IMR-90 (cell line): ENCODE measurements at regions not wholly inside any gene's neighbourhood (a gene's known extent, or its start where the extent isn't known, plus 50 kb on each side); places are given as distances from the start of the nearest gene placed in this dataset.

Experiments used
- ATAC-seq: fragments of 200-7000 bp; cut with Tn5 transposase; 2 replicates; pipeline ENCODE4 v1.9.1; 2020; ENCODE audit warnings: low read depth, mild to moderate bottlenecking, moderate library complexity
- BruUV-seq: library from RNA; stranded (reverse); fragments of 400-500 nt; replicated peaks from 2 replicates; lab custom pipeline; 2021; lab: Mats Ljungman, UMichigan
- CTCF ChIA-PET: fragments of 300-600 bp; formaldehyde crosslinking; extraction: SDS; loops from one replicate; lab custom pipeline; 2021; ENCODE audit warnings: antibody characterized with exemption; lab: Yijun Ruan, JAX
- POLR2A ChIA-PET: fragments of 300-600 bp; sonication (Branson Sonifier 250); formaldehyde crosslinking; loops from one replicate; lab custom pipeline; 2022; ENCODE audit warnings: antibody characterized with exemption; ENCODE audit not compliant: unreplicated experiment; lab: Charles Lee
- DNase-seq: peaks from one replicate; pipeline ENCODE4 v3.0.0; 2013
- H2AFZ ChIP-seq: replicated peaks from 2 replicates; pipeline ENCODE3; 2013; ENCODE audit warnings: low read length, mild to moderate bottlenecking; ENCODE audit not compliant: poor library complexity
- H2AK5ac ChIP-seq: 2 replicates; pipeline ENCODE4 v1.6.1; 2013; ENCODE audit warnings: low read depth, low read length, inconsistent platforms
- H2AK9ac ChIP-seq: replicated peaks from 2 replicates; pipeline ENCODE3; 2013; ENCODE audit warnings: mild to moderate bottlenecking, low read depth, low read length, moderate library complexity; ENCODE audit not compliant: poor library complexity
- H2BK120ac ChIP-seq: 2 replicates; pipeline ENCODE4 v1.6.1; 2013; ENCODE audit warnings: low read depth, low read length, inconsistent platforms
- H2BK15ac ChIP-seq: 3 replicates; pipeline ENCODE4 v1.6.1; 2013; ENCODE audit warnings: low read depth, low read length, inconsistent platforms
- H2BK20ac ChIP-seq: 2 replicates; pipeline ENCODE4 v1.6.1; 2013; ENCODE audit warnings: low read depth, mild to moderate bottlenecking, inconsistent platforms, low read length, moderate library complexity
- H2BK5ac ChIP-seq: 2 replicates; pipeline ENCODE4 v1.6.1; 2013; ENCODE audit warnings: mild to moderate bottlenecking, low read depth, low read length, inconsistent platforms; ENCODE audit not compliant: poor library complexity, severe bottlenecking
- H3K14ac ChIP-seq: replicated peaks from 2 replicates; pipeline ENCODE4 v1.6.1; 2013; ENCODE audit warnings: low read depth, low read length, inconsistent platforms
- H3K18ac ChIP-seq: 2 replicates; pipeline ENCODE4 v1.6.1; 2013; ENCODE audit warnings: low read depth, low read length, control low read depth
- H3K23ac ChIP-seq: 2 replicates; pipeline ENCODE4 v1.6.1; 2013; ENCODE audit warnings: low read depth, low read length, inconsistent platforms
- H3K27ac ChIP-seq: 2 replicates; pipeline ENCODE4 v1.5.1; 2013; ENCODE audit warnings: mild to moderate bottlenecking, control low read depth, low read length; ENCODE audit not compliant: insufficient read depth
- H3K27me3 ChIP-seq: 2 replicates; pipeline ENCODE4 v1.6.1; 2013; ENCODE audit warnings: low read length; ENCODE audit not compliant: control insufficient read depth, insufficient read depth
- H3K36me3 ChIP-seq: 2 replicates; pipeline ENCODE4 v1.6.1; 2013; ENCODE audit warnings: low read length, mixed read lengths; ENCODE audit not compliant: control insufficient read depth, insufficient read depth
- H3K4ac ChIP-seq: 2 replicates; pipeline ENCODE4 v1.6.1; 2013; ENCODE audit warnings: low read depth, low read length, inconsistent platforms
- H3K4me1 ChIP-seq: 2 replicates; pipeline ENCODE4 v1.6.1; 2013; ENCODE audit warnings: low read length, mixed read lengths; ENCODE audit not compliant: control insufficient read depth, insufficient read depth
- H3K4me2 ChIP-seq: 2 replicates; pipeline ENCODE4 v1.6.1; 2013; ENCODE audit warnings: low read depth, mild to moderate bottlenecking, control low read depth, low read length, moderate library complexity
- H3K4me3 ChIP-seq: 2 replicates; pipeline ENCODE4 v1.5.1; 2013; ENCODE audit warnings: low read depth, mild to moderate bottlenecking, control low read depth, low read length, moderate library complexity; ENCODE audit not compliant: insufficient read depth
- H3K56ac ChIP-seq: 2 replicates; pipeline ENCODE4 v1.6.1; 2013; ENCODE audit warnings: low read length, inconsistent platforms; ENCODE audit not compliant: insufficient read depth; ENCODE audit errors: extremely low read depth
- H3K79me1 ChIP-seq, 2 experiments: 2 replicates each; pipeline ENCODE4 v1.6.1; 2013; ENCODE audit warnings: low read length in 2 of 2, inconsistent platforms in 1 of 2, low read depth in 1 of 2
- H3K9ac ChIP-seq: 2 replicates; pipeline ENCODE4 v1.6.1; 2013; ENCODE audit warnings: low read depth, low read length, control low read depth
- H3K9me1 ChIP-seq: 2 replicates; pipeline ENCODE4 v1.6.1; 2013; ENCODE audit warnings: low read length, inconsistent platforms; ENCODE audit not compliant: insufficient read depth
- H3K9me3 ChIP-seq: 2 replicates; pipeline ENCODE4 v1.6.1; 2013; ENCODE audit warnings: low read length; ENCODE audit not compliant: control insufficient read depth, insufficient read depth
- H4K20me1 ChIP-seq: 2 replicates; pipeline ENCODE4 v1.6.1; 2013; ENCODE audit warnings: low read length, inconsistent platforms; ENCODE audit not compliant: insufficient read depth
- H4K5ac ChIP-seq: 2 replicates; pipeline ENCODE4 v1.6.1; 2013; ENCODE audit warnings: mild to moderate bottlenecking, low read depth, low read length, control low read depth
- H4K8ac ChIP-seq, 2 experiments: 2 replicates each; pipeline ENCODE4 v1.6.1; 2013; ENCODE audit warnings: low read depth in 2 of 2, low read length in 2 of 2, control low read depth in 1 of 2, inconsistent platforms in 1 of 2
- H4K91ac ChIP-seq: 2 replicates; pipeline ENCODE4 v1.6.1; 2013; ENCODE audit warnings: low read depth, low read length, inconsistent platforms; ENCODE audit not compliant: insufficient read depth
- FOS ChIP-seq: fragments of 150-350 bp; IDR thresholded peaks from 2 replicates; pipeline ENCODE4 v1.6.1; 2016; ENCODE audit warnings: low read depth, low read length
- WGBS, 2 experiments: methylation state at CpG; one replicate each; pipeline versions ENCODE4 v1.1.5 to v1.1.7; 2013; ENCODE audit warnings: missing lambda C conversion rate in 2 of 2; ENCODE audit not compliant: insufficient read length in 1 of 2; ENCODE audit errors: extremely low coverage in 2 of 2; 5-methylcytosine and 5-hydroxymethylcytosine counted together
- dilution Hi-C: fragments of 300-500 bp; cut with HindIII; formaldehyde crosslinking; loops from one replicate; pipeline ENCODE4 v1.14.3; 2018; ENCODE audit warnings: low sequenced_read_pairs; ENCODE audit not compliant: unreplicated experiment
- in situ Hi-C: fragments of 300-500 bp; cut with MboI; formaldehyde crosslinking; loops from 3 replicates; pipeline ENCODE4 v1.14.3; 2019; ENCODE audit warnings: low sequenced_read_pairs, inconsistent platforms, mixed read lengths
- intact Hi-C: fragments of 100-400 bp; cut with micrococcal nuclease; formaldehyde crosslinking; loops from 2 replicates; pipeline ENCODE4 v1.10.0; 2022
- TF ChIP-seq, protein P1 (sequence below): fragments of 150-350 bp; IDR thresholded peaks from 2 replicates; pipeline ENCODE4 v1.6.1; 2016; ENCODE audit warnings: low read depth, mild to moderate bottlenecking, low read length, moderate library complexity, borderline replicate concordance

DNA sequence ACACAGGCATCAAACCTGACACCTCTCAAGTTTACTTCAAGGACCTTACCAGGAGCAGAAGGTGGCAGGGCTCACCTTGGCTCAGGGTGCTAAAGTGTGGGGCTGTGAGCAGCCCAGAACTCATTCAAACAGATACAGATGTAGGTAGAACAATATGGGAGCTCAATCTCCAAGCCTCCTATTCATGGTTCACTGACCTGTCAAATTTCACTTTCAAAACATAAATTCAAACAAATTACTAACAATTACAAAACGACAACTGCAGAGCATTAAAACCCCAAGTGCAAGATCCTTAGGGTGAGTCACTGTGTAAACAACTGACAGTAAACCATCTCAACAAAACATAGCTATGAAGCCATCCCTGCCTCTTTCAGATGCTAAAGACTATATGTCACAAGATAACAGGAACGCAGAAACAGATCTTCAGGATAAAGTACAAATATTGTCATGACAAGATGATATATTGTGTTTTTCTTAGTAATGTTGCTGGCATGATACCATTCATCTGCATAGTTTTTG, 303.5 kb upstream of the ANO3 start:
- H3K23ac ChIP-seq = peak overlapping the region; percentile 64; the same call in 1 of the 2 replicates
- peak overlapping the region; percentile 21; the same call in 1 of the 2 replicates for H3K4me2 ChIP-seq
- peak overlapping the region; percentile 79 for H4K91ac ChIP-seq
- H2AK9ac ChIP-seq = no peak overlapping the region
- H3K4ac ChIP-seq = peak overlapping the region; percentile 82
- H3K27ac ChIP-seq = peak overlapping the region; percentile 83; the same call in 1 of the 2 replicates
- intact Hi-C loops (no loop called here), dilution Hi-C loops (no loop called here), in situ Hi-C loops (no loop called here)
- no peaks in the 10 kb centered on the region for H4K20me1 ChIP-seq
- peak overlapping the region; percentile 66; the same call in 1 of the 2 replicates for H2BK120ac ChIP-seq
- H3K9me3 ChIP-seq = no peaks in the 10 kb centered on the region
- no peak overlapping the region for H2AFZ ChIP-seq
- H3K18ac ChIP-seq = peak overlapping the region; percentile 91
- TF ChIP-seq FOS = peak; percentile 53; the same call in 1 of the 2 replicates
- TF ChIP-seq, protein P1, sequence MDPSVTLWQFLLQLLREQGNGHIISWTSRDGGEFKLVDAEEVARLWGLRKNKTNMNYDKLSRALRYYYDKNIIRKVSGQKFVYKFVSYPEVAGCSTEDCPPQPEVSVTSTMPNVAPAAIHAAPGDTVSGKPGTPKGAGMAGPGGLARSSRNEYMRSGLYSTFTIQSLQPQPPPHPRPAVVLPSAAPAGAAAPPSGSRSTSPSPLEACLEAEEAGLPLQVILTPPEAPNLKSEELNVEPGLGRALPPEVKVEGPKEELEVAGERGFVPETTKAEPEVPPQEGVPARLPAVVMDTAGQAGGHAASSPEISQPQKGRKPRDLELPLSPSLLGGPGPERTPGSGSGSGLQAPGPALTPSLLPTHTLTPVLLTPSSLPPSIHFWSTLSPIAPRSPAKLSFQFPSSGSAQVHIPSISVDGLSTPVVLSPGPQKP = no peak
- peak overlapping the region; percentile 54 for H3K14ac ChIP-seq
- no peaks in the 10 kb centered on the region for H3K36me3 ChIP-seq
- POLR2A ChIA-PET = no interaction called here
- peak overlapping the region in 1 of 2 experiments; percentile 60; a peak in 3 of 4 replicates for H4K8ac ChIP-seq
- DNase-seq (peak; percentile 57), ATAC-seq (peak; percentile 92)
- peaks cover 3% of the 10 kb centered on the region for H3K4me1 ChIP-seq
- no CpG with 5 or more reads among the region's 2 CpGs for WGBS, 2 experiments
- H3K4me3 ChIP-seq = no peak overlapping the region
- H2BK5ac ChIP-seq = no peak overlapping the region
- no peaks in the 10 kb centered on the region for H3K27me3 ChIP-seq
- H2BK20ac ChIP-seq = peak overlapping the region; percentile 77
- CTCF ChIA-PET = no interaction called here
- H2BK15ac ChIP-seq = peak overlapping the region; percentile 35; the same call in 1 of the 3 replicates
- peaks cover 3% of the 10 kb centered on the region for H3K9me1 ChIP-seq
- peak overlapping the region; percentile 85; the same call in 1 of the 2 replicates for H4K5ac ChIP-seq
- no peak overlapping the region for H3K9ac ChIP-seq
- H3K56ac ChIP-seq = no peak overlapping the region
- H3K79me1 ChIP-seq = no peaks in the 10 kb centered on the region
- peak overlapping the region; percentile 61 for H2AK5ac ChIP-seq
- no TSS peak for BruUV-seq
